Lung (tissue), 11 donors: ENCODE measurements at regions not wholly inside any gene's neighbourhood (a gene's known extent, or its start where the extent isn't known, plus 50 kb on each side); places are given as distances from the start of the nearest gene placed in this dataset.
A peak's percentile ranks its signal among the peaks of the same experiment; 100 is the strongest.

Source experiments
- ATAC-seq: fragments of 200-7000 bp; cut with Tn5 transposase; one replicate; pipeline ENCODE4 v1.9.1; 2020; ENCODE audit warnings: moderate number of reproducible peaks; ENCODE audit not compliant: insufficient read depth, low FRiP score
- DNase-seq, 3 donors: peaks; one replicate each; pipeline ENCODE4 v3.0.0-alpha.2; 2013 to 2017
- H3K27ac ChIP-seq, 2 donors: one replicate each; pipeline ENCODE4 v1.5.1; 2013; ENCODE audit warnings: mild to moderate bottlenecking in 2 of 2, moderate library complexity in 2 of 2, control low read depth in 1 of 2, inconsistent platforms in 1 of 2, low read depth in 1 of 2, low read length in 1 of 2
- H3K27me3 ChIP-seq, 3 donors: one replicate each; pipeline ENCODE4 v1.5.1; 2013; ENCODE audit warnings: low read length in 2 of 3; ENCODE audit not compliant: control insufficient read depth in 3 of 3, insufficient read depth in 3 of 3
- H3K36me3 ChIP-seq, 4 donors: one replicate each; pipeline ENCODE4 v1.5.1; 2013; ENCODE audit warnings: low read length in 4 of 4, mild to moderate bottlenecking in 1 of 4, moderate library complexity in 1 of 4; ENCODE audit not compliant: control insufficient read depth in 4 of 4, insufficient read depth in 4 of 4
- H3K4me1 ChIP-seq, 5 donors: one replicate each; pipeline ENCODE4 v1.5.1; 2013; ENCODE audit warnings: low read length in 5 of 5, mild to moderate bottlenecking in 2 of 5, moderate library complexity in 1 of 5; ENCODE audit not compliant: control insufficient read depth in 5 of 5, insufficient read depth in 5 of 5
- H3K4me3 ChIP-seq: one replicate; pipeline ENCODE4 v1.5.1; 2013; ENCODE audit warnings: mild to moderate bottlenecking, control low read depth, moderate library complexity
- H3K9ac ChIP-seq, 2 donors: one replicate each; pipeline ENCODE4 v1.5.1; 2013; ENCODE audit warnings: low read length in 2 of 2, control low read depth in 1 of 2; ENCODE audit not compliant: insufficient read depth in 1 of 2
- H3K9me3 ChIP-seq, 4 donors: one replicate each; pipeline ENCODE4 v1.5.1; 2013; ENCODE audit warnings: low read length in 3 of 4, mild to moderate bottlenecking in 1 of 4, moderate library complexity in 1 of 4; ENCODE audit not compliant: control insufficient read depth in 4 of 4, insufficient read depth in 3 of 4
- WGBS, 2 donors: extraction: QIAGEN DNeasy Blood & Tissue Kit; methylation state at CpG; one replicate each; pipeline ENCODE4 v1.1.7; 2013; 5-methylcytosine and 5-hydroxymethylcytosine counted together
- TF ChIP-seq, protein P1 (sequence below): IDR thresholded peaks from 2 replicates; pipeline ENCODE4 v1.5.1; 2012; ENCODE audit warnings: mild to moderate bottlenecking; ENCODE audit errors: control extremely low read depth, extremely low read depth
- donor health status: control.
- donor health status: control.
- donor health status: Bipolar disorder and iron deficiency.
- donor health status: healthy.
- donor health status: DM: yes; HTN: yes; CAD: no.

GRCh38 chr14:58697930-58698642 is 60.3 kb downstream of the DACT1 start:
- H3K9ac ChIP-seq = no peak overlapping the region
- 57 to 77% methylated on average over 4 of the region's 4 CpGs for WGBS, 2 donors
- H3K4me1 ChIP-seq = peaks cover 0 to 17% (median 2%) of the 10 kb centered on the region in 5 donors
- DNase-seq = peak in 1 of 3 donors; percentile 24
- no peak overlapping the region for H3K4me3 ChIP-seq
- no peaks in the 10 kb centered on the region for H3K36me3 ChIP-seq
- H3K27ac ChIP-seq = no peak overlapping the region
- TF ChIP-seq, protein P1, sequence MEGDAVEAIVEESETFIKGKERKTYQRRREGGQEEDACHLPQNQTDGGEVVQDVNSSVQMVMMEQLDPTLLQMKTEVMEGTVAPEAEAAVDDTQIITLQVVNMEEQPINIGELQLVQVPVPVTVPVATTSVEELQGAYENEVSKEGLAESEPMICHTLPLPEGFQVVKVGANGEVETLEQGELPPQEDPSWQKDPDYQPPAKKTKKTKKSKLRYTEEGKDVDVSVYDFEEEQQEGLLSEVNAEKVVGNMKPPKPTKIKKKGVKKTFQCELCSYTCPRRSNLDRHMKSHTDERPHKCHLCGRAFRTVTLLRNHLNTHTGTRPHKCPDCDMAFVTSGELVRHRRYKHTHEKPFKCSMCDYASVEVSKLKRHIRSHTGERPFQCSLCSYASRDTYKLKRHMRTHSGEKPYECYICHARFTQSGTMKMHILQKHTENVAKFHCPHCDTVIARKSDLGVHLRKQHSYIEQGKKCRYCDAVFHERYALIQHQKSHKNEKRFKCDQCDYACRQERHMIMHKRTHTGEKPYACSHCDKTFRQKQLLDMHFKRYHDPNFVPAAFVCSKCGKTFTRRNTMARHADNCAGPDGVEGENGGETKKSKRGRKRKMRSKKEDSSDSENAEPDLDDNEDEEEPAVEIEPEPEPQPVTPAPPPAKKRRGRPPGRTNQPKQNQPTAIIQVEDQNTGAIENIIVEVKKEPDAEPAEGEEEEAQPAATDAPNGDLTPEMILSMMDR = no peak
- no peaks in the 10 kb centered on the region for H3K9me3 ChIP-seq
- ATAC-seq = no peak
- H3K27me3 ChIP-seq = no peaks in the 10 kb centered on the region

DNA sequence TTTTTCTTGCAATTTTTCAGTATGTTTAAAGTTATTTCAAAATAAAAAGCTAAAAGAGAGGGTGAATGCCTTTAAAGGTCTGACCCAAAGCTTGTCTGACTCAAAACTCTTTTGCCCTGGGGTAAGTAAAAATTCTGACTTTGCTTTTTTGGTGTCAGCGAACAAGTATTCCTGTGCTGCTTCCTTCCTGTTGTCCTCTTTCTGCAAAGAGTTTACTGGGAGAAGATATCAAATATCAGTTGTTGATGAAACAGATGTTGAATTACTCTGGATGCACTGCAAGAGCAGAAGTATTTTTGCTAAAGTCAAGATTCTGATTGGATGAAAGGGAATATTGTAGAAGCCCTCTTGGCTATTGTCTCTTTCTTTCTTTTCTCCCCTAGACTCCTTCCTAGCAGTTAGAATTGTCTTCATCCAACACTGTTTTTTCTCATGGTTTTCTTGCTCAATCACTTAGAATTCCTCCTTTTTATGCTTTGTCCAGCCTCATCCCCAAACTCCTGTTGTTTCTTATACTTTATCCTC is 62.0 kb downstream of the DACT1 start:
- no peak for ATAC-seq
- TF ChIP-seq, protein P1 = no peak
- Histone ChIP-seq H3K36me3 (no peaks in the 10 kb centered on the region), H3K27me3 (no peaks in the 10 kb centered on the region), H3K27ac (no peak overlapping the region), H3K9ac (no peak overlapping the region), H3K4me3 (no peak overlapping the region), H3K4me1 (peaks cover 0 to 17% (median 2%) of the 10 kb centered on the region in 5 donors), H3K9me3 (no peaks in the 10 kb centered on the region)
- 71 to 73% methylated on average over 1 of the region's 1 CpG for WGBS, 2 donors
- DNase-seq = no peak

DNA sequence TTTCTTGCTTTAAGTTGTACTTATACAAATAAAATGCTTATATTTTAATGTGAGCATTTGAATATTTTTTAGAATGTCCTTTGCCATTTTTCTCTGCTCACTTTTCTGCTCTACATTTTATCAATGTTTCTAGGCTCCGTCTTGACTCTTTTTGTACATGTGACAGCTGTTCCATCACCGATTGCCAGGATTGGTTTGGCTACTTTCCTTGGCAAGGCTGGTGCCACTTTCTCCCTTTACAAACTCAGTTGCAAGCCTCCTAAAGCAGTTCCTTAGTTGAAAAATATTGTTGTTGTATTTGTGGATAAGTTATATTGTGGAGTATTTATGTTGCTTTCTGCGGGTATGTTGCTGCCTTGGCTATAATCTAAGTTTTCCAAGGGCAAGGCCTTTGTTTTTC is 63.4 kb downstream of the DACT1 start:
- H3K9ac ChIP-seq = no peak overlapping the region
- ATAC-seq (no peak), DNase-seq (no peak)
- peaks cover 0 to 17% (median 2%) of the 10 kb centered on the region in 5 donors for H3K4me1 ChIP-seq
- no peaks in the 10 kb centered on the region for H3K9me3 ChIP-seq
- H3K4me3 ChIP-seq = no peak overlapping the region
- TF ChIP-seq, protein P1 = no peak
- no peak overlapping the region for H3K27ac ChIP-seq
- no peaks in the 10 kb centered on the region for H3K27me3 ChIP-seq
- H3K36me3 ChIP-seq = no peaks in the 10 kb centered on the region
- 86% methylated on average over 3 of the region's 3 CpGs for WGBS, 2 donors
